NCI-H2227 (cell line): ENCODE measurements at regions not wholly inside any gene's neighbourhood (a gene's known extent, or its start where the extent isn't known, plus 50 kb on each side); places are given as distances from the start of the nearest gene placed in this dataset.

Source experiments
- DNase-seq: peaks from one replicate; lab custom pipeline; 2025; ENCODE audit not compliant: unreplicated experiment; lab: John Stamatoyannopoulos, UW

DNA sequence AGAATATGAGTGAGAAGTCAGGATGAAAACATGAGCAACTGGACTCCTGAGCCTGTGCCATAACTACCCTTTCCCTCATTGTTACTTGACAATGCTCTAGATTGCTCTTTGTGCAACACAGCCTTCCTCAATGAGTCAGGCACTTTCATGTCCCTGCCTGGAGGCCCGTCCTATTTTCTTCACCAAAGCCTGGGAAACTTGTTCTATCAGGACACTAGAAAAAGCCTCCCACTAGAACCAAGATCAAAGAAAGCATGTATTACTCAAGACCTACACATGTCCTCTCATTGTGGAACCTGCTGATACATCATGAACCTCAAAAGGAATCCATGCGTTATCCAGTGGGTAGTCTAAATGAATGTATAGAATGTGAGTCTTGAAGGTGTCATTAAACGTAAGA is 624.5 kb downstream of the TOX3 start:
- DNase-seq, result no peak

DNA sequence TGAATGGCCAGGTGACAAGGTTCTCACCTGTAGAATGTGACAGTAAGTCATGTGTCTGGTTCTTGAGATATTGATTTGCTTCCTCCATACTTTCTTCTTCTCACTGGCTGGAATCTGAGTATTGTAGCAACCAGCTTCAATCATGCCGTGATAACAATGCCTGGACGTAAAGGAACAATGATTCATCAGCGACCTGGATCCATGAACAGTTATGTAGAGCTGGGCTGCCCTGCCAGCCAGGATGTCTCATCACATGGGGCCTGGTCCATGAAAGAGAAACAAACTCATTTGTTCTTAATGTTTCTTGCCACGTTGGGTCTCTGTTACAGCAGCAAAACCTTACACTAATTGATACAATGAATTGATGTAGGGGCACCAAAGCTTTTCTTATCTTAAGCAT is 627.2 kb downstream of the TOX3 start:
- DNase-seq, result no peak

DNA sequence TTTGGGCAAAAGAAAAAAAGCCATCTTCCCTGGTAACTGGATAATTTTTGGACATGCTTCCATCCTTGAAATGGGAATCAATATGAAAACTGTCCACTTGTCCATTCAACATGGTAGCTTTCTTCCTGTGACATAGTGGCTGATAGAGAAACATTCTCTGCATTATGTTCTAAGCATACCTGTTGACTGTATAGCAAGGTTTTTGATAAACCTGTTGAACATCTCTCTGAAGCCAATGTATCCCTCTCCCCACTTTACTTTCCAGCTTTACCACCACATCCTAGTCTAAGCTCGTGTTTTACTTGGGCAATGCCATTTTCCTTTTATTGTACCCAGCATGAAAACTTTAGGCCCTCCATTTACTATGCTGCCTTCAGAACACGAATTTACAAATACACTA is 630.1 kb downstream of the TOX3 start:
- DNase-seq, result no peak

DNA sequence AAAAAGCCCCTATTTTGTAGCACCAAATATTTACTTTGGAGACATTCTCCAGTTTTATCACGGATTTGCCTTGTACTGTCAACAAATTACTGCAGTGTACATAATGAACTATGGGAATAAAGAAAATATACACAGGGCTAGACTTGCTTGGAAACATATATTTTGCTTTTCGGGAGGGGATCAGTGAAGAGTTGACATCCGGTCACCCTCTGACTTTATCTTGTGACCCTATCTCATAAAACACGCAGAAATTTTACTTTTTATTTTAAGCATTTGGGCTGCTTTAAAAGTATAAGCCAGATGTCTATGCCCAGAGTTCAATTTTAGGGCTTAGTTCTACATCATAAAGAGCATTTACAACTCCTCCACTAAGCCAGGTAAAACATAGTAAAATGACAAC is 630.7 kb downstream of the TOX3 start:
- DNase-seq, result no peak

DNA sequence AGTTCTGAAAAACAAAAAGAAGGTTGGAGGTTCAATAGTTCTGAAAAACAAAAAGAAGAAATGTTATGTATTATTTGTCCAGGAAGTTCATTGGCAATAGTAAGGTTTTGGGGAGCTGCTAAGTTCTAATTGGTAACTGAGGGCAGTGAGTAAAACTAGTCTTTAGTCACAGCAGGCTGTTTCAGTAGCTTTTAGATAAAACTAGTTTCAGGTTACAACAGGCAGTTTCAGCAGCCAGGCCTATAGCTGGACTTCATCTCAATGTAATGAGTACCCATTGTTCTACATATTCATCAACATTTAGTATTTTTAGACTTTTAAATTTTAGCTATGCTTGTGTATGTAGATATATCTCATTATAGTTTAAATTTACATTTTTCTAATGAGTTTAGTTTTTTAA is 639.3 kb downstream of the TOX3 start:
- no peak for DNase-seq

DNA sequence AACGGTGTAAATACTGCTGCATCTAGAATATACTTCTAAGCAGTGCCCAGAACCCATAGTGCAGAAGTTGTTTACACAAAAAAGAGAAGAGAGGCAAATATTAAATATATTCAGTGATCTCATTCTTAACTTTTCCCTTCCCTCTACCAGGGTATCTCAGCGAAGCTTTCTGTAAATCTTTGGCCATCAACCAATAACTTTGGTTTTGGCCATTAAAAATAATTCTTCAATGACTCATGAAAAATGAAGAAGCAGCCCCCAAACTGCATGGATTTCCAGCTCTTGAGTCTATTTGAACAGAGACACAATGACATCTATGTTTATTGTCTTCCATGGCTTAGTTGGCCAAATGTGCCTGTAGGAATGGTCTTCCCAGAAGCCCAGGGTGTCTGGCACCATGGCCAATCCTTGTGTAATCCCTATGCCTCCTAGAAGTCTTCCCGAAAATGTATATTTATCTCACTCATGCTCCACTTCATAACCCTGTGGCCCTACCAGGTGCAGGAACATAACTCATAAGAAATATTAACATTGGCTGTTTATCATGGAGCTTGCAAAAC is 646.6 kb downstream of the TOX3 start:
- DNase-seq, result no peak

DNA sequence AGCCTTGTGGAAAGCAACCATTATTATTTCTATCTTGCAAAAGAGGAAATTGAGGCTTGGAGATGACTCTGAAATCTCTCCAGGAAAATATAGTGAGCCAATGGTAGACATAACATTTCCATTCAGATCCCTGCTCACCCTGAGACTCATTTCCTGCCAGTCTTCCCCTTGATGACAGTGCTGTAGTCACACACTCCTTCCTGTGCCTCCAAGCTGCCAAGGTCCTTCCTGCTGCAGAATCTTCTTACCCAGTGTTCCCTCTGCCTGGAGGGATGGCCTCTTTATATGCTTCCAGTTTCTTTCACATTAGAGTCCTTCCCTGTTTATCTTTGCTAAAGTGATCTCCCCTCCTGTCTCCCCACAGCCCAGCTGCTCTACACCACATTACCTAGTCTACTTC is 648.1 kb downstream of the TOX3 start:
- DNase-seq, result no peak

DNA sequence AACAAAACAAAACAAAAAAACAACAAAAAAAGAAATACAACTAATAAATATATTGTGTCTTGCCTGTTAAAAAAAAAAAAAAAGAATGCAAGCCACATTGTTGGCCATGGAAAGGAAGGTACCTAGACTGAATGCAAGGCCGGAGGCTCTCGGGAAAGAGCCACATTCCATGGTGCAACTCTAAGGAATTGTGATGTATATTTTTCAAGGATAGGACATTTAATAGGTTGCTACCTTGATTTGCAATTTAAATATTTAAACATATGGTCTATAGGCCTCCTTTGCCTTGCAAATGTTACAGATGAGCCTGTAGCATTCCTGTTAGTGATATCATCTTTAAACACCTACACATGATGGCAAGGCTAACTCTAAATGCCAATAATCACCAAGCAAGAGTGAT is 650.9 kb downstream of the TOX3 start:
- DNase-seq, result no peak

DNA sequence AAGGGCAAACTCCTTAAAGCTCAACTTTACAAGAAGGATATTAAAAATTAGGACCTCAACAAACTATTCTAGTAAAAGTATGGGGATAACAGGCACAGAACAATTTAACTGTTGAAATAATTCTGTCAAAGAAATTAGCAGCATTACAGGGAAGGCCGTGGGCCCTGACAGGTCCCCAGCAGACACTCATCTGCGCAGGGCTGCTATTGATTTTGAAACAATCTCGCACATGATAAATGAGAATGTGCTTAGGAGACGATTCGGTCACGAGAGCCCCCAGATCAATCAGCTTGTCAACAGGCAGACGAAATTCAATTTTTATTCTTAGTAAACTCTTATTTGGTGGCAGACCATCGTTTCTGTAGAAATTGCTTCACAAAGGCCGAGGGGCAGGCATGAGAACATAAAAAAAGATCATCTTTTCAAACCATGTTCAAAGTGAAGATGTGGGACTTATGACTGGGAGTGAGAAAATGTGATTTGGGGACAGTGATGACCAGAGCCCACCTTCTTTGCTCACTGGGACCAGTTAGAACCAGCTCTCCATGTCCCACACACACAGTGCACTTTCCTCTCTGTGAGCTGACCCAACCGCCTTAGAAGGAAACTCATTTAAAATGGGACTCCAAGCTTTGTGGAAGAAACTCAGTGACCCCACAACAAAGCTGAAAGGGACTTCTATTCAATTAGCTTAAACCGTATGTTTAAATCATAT is 654.5 kb downstream of the TOX3 start:
- no peak for DNase-seq

DNA sequence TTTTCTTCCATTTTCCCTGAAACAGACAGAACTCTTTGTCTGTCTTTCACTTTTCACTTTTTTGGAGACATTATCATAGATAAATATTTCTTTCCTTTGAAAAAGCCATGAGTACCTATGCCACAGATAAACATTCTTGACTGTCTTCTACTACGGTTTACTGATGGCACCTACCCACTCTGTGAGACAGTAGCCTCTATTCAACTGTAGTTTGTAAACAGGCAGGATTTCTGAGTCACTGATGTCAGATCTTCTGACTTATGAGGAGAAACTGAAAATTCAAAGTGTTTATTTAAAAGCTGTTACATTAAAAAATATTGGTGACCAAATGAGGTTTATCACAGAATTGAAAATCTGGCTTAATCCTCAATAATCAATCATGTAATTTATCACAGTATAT is 658.4 kb downstream of the TOX3 start:
- DNase-seq, result no peak

DNA sequence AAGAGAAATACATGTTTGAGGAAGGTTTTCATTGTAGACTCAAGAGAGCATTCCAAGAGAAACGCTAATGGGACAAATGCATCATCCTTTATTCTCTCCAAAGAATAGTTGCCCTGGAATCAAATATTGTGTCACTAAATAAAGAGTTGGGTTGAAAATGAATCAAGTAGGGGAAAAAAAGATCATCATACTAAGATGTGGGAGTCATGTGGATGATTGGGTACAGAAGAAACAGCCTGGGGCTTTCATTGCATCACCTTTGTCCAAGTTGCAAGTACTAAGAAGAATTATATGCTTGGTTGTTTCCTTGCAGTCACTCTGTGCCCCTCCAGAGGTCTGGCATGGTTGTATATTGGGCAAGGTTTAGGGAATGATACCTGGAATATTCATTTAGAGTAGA is 658.9 kb downstream of the TOX3 start:
- DNase-seq, result no peak

DNA sequence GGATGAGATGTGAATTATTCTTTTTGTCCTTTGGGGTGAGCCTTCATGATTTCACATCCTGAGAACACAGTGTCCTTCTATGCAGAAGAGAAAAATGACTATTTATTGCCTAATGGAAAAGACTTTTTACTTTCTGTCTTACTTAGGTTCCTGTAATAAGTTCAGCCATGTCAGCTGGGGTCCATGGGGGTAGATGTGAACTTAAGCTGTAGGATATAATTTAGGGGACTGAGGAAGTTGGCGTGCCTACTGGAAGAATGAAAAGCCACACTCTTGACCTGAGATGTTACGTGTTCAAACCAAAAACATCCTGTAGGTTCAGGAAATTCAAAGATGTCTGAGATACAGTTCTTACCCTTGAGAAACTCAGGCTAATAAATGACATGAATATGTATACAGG is 660.5 kb downstream of the TOX3 start:
- no peak for DNase-seq

DNA sequence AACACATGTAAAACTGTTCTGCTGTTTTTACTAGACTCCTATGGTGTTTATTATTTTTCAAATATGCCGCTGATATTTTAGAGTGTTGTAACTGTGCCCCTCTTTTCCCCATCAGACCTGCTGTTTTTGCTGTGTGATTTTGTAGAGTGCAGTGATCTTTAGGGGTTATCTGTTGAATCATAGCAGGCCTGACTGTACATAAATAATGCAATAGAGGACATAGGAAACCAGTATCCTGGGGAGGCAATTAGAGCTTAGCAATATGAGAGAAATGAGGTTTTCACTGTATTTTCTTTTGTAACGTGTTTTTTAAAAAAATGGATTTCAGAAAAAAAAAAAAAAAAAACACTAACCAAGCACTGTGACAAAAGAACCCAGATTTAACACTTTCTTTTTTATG is 662.2 kb downstream of the TOX3 start:
- no peak for DNase-seq

DNA sequence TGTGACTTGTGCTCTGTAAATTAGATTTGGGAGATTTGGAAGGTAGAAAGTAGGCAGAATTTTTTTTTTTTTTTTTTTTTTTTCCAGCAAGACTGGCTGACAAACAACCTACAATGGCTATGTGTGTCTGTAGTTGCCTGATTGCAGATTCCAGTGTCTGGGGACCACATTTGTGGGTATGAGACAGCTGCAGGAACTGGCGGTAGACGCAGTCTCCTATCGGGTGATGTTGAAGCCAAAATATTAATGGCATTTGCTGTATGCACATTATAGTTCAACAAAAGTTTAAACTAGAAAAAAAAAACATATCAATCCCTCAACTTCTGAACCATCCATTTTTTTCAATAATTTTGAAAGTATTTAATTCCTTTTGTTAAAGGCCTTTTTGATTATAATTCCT is 665.2 kb downstream of the TOX3 start:
- DNase-seq, result no peak

DNA sequence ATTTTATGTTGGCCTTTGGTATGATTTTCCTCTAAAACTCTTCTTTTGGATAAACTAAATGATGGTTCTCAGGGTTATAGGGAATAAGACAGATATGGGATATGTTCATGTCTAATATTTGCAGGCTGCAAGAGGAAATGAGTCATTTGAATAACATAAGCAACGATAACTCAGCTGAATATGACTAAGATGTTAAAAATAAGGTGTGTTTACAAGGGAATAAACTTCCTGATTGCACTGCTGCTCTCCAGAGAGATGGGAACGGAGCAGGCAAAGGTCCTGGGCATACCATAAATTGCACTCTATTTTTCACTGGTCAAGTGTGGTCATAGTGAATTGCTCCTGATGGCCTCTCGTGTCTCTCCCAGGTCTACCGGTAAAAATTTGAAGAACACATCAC is 666.2 kb downstream of the TOX3 start:
- DNase-seq, result no peak

DNA sequence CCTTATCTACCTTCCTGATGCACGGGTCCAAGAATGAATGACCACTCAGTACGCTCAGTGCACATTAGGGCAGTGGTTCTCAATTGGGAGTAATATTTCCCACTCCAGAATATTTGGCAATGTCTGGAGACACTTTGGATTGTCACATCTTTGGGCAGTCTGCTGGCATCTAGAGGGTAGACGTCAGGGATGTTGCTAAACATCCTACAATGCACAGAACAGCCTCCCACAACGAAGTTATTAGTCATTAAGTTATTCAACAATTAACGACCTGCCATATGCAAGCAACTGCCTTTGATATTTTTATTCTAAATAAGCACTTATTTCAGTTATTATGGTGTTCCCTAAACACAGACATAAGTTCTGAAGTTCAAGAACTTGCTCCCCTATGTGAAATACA is 669.3 kb downstream of the TOX3 start:
- DNase-seq, result no peak

DNA sequence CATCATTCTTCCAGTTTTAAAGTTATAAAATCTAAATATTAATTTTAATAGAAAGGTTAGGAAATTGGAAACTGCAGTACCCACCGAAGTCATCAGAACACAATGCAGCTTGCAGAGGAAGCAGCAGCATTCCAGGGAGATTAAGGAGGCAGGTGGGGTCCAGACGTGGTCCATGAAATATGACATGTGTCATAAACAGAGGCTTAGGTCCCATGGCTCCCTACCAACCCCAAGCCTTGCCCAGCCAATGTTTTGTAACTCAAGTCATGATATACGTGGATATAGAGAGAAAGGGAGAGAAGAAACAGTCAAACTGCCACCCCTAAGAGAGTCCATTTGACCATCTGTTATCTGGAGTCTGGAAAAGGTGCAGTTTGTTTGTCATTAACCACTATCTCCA is 670.0 kb downstream of the TOX3 start:
- DNase-seq, result no peak

DNA sequence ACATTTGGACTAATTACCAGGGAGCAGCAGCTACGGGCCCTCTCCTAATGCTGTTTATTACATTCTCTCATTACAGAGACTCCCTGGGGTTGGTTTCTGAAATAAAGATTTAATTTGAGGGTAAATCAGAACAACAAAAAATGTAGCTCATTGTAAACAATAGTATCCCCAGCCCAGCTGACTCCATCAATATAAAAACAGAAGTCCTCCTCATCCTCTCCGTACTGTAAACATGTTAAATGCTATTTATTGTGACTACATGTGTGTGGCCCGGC is 670.4 kb downstream of the TOX3 start:
- DNase-seq, result no peak

DNA sequence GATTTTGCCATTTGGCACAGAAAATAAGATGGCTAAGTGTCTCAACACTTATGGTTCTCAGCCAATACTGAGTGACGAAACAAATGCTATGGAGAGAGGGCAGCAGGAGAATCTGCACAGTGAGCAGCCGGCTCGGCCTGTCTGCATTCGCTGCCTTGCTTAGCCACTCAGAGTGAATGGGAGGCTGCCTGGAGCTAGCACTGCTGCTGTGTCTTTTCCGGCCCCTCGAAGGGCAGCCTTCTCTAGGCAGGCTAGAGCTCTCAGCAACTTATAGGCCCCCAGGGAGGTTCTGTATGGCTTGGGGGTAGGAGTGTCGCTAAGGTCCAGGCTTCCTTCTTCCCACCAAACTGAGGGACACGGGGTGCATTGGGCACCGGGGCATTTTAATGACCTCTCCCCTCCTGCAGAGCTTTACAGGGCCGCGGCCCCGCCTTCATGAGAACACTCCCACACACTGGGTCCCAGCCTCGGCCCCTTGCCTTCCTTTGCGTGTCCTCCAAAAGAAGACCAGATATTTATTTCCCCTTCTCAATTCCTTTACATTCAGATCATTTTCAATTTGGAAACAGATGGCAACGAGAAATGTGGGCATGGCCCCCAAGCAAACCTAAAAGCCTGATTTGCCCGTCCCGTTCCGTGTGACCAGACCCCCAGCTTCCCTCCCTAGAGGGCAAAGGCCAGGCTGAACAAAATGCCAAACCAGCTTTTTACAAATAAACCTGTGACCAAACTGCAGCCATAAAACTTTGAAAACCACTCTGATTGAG is 670.9 kb downstream of the TOX3 start:
- no peak for DNase-seq

DNA sequence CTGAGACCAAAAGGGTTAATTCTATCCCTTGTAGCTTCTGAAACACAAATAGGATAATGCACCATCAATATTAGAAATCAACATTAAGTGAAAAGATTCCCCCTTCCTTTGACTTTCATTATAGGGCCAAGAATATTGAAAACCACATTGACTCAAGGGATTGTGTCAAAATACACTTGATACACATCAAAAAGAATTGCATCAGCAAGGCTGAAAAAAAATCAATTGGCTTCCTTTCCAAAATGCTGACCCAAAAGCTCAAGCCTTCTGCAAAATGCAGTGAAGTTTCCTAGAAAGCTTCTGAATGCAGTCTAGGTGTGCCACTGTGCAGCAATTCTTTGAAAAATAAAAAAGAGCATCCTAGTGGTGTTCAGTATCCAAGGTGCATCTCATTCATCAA is 674.4 kb downstream of the TOX3 start:
- DNase-seq, result no peak

DNA sequence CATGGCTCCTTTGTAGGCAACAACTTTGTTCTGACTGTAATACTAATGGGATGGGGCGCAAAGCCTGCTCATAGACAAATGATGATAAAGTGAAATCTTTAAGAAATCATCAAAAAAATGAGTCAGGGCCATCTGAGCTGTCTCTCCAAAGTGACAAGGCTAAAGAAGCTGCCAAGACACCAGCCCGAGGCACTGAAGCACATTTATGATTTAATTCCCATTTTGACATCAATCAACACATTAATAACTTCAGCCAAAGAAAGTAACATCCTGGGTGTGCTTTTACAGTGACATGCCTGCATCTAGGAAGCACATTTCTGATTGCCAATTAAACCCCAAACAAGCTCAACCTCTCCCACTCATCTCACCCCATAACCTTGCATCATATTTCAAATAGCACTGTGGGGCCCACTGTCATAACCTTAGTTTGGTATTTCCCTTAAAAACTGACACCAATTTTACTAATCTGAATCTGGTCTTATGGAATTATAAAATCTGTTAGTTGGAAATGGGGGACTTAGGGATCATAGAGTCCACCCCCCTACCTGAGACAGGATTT is 676.6 kb downstream of the TOX3 start:
- DNase-seq, result no peak

DNA sequence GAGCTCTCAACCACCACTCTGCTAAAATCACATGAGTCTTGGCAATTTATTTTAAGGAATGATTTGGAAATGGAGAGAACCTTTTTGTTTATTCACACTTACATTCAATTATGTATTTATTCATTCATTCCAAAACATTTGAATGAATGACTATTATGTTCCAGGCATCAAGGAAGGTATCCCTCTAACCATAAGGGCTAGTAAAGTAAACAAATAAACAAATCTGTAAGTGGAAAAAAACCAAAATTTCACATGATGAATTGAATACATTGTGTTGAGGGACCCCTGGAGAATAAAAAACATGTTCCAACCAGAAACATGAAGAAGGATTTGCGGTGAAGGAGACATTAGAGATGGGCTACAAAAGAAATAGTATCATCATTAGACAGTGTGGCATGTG is 677.8 kb downstream of the TOX3 start:
- DNase-seq, result no peak

DNA sequence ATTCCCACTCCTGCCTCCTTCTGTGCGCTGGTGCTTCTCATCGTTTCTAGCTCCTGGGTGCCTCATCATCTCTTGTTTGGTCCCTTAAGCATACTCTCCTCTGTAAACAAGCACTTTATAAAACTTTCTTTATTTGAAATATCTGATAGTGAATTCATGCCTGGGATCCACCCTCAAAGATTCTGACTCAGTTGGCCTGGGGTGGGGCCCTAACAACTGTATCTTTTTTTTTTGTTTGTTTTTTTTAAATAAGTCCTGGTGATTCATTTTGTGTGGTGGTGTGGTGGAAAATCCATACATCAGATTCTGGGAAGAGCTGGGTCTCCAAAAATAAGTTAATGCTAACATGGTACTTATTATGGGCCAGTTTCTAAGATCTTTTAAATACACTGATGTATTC is 678.3 kb downstream of the TOX3 start:
- DNase-seq, result no peak
